Smooth muscle cell (in vitro differentiated cells): ENCODE measurements at regions not wholly inside any gene's neighbourhood (a gene's known extent, or its start where the extent isn't known, plus 50 kb on each side); places are given as distances from the start of the nearest gene placed in this dataset.

Source experiments
- DNase-seq: peaks from one replicate; lab custom pipeline; 2025; ENCODE audit not compliant: unreplicated experiment; lab: John Stamatoyannopoulos, UW
- H2AFZ ChIP-seq: fragments of 200-600 bp; sonication (generic); 2 replicates; pipeline ENCODE4 v1.6.0; 2016; ENCODE audit warnings: antibody characterized with exemption, low read depth, mild to moderate bottlenecking
- H3F3A ChIP-seq: fragments of 200-600 bp; sonication (generic); 2 replicates; pipeline ENCODE4 v1.6.0; 2017; ENCODE audit warnings: antibody characterized with exemption, low read depth
- H3K27ac ChIP-seq: fragments of 200-600 bp; sonication (generic); 2 replicates; pipeline ENCODE4 v1.5.1; 2016; ENCODE audit warnings: low read depth, mild to moderate bottlenecking
- H3K27me3 ChIP-seq: fragments of 200-600 bp; sonication (generic); 2 replicates; pipeline ENCODE4 v1.6.1; 2016; ENCODE audit warnings: low read depth, mild to moderate bottlenecking
- H3K36me3 ChIP-seq: fragments of 200-600 bp; sonication (generic); 2 replicates; pipeline ENCODE4 v1.5.1; 2016; ENCODE audit warnings: low read depth
- H3K4me1 ChIP-seq: fragments of 200-600 bp; sonication (generic); 2 replicates; pipeline ENCODE4 v1.5.1; 2016; ENCODE audit warnings: low read depth
- H3K4me2 ChIP-seq: fragments of 200-600 bp; sonication (generic); 2 replicates; pipeline ENCODE4 v1.6.0; 2016; ENCODE audit warnings: mild to moderate bottlenecking
- H3K4me3 ChIP-seq: fragments of 200-600 bp; sonication (generic); 2 replicates; pipeline ENCODE4 v1.5.1; 2016; ENCODE audit warnings: mild to moderate bottlenecking
- H3K79me2 ChIP-seq: fragments of 200-600 bp; sonication (generic); 2 replicates; pipeline ENCODE4 v1.6.0; 2016; ENCODE audit warnings: low read depth, mild to moderate bottlenecking
- H3K9ac ChIP-seq: fragments of 200-600 bp; sonication (generic); 2 replicates; pipeline ENCODE4 v1.6.0; 2016; ENCODE audit warnings: low read depth
- H3K9me3 ChIP-seq: fragments of 200-600 bp; sonication (generic); replicated peaks from 2 replicates; pipeline ENCODE4 v1.5.1; 2016; ENCODE audit warnings: low read depth
- H4K20me1 ChIP-seq: fragments of 200-600 bp; sonication (generic); 2 replicates; pipeline ENCODE4 v1.6.0; 2016; ENCODE audit warnings: low read depth
- WGBS: methylation state at CpG from one replicate; pipeline ENCODE4 v1.1.7; 2016; ENCODE audit warnings: low lambda C conversion rate; 5-methylcytosine and 5-hydroxymethylcytosine counted together
- TF ChIP-seq, protein P1 (sequence below): fragments of 200-600 bp; sonication (generic); IDR thresholded peaks from 2 replicates; pipeline ENCODE4 v1.5.1; 2017; ENCODE audit warnings: borderline replicate concordance, mild to moderate bottlenecking, antibody characterized with exemption; ENCODE audit not compliant: insufficient read depth, poor library complexity, severe bottlenecking

- H3K27ac ChIP-seq: no peak overlapping the region
These were observed 63.0 kb upstream of the IGLL5 start for GRCh38 chr22:22824340-22825212.

GRCh38 chr22:22825213-22825593 lies 62.4 kb upstream of the IGLL5 start:
- Histone ChIP-seq H3K9ac (no peak overlapping the region), H3K79me2 (no peaks in the 10 kb centered on the region), H3K4me3 (no peak overlapping the region), H3K27me3 (peaks cover 52% of the 10 kb centered on the region), H3K27ac (no peak overlapping the region), H3K4me1 (no peaks in the 10 kb centered on the region), H2AFZ (no peak overlapping the region), H3K9me3 (no peaks in the 10 kb centered on the region), H3F3A (no peaks in the 10 kb centered on the region), H4K20me1 (no peaks in the 10 kb centered on the region), H3K36me3 (no peaks in the 10 kb centered on the region), H3K4me2 (no peak overlapping the region)
- TF ChIP-seq, protein P1, sequence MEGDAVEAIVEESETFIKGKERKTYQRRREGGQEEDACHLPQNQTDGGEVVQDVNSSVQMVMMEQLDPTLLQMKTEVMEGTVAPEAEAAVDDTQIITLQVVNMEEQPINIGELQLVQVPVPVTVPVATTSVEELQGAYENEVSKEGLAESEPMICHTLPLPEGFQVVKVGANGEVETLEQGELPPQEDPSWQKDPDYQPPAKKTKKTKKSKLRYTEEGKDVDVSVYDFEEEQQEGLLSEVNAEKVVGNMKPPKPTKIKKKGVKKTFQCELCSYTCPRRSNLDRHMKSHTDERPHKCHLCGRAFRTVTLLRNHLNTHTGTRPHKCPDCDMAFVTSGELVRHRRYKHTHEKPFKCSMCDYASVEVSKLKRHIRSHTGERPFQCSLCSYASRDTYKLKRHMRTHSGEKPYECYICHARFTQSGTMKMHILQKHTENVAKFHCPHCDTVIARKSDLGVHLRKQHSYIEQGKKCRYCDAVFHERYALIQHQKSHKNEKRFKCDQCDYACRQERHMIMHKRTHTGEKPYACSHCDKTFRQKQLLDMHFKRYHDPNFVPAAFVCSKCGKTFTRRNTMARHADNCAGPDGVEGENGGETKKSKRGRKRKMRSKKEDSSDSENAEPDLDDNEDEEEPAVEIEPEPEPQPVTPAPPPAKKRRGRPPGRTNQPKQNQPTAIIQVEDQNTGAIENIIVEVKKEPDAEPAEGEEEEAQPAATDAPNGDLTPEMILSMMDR: no peak
- WGBS: 78% methylated on average over 2 of the region's 2 CpGs
- DNase-seq: no peak

More at GRCh38 chr22:22824340-22825212, 63.0 kb upstream of the IGLL5 start:
- H3K4me3 ChIP-seq: no peak overlapping the region
- WGBS: 79% methylated on average over 6 of the region's 6 CpGs
- H3K4me1 ChIP-seq: no peaks in the 10 kb centered on the region
- H3K4me2 ChIP-seq: no peak overlapping the region
- no peak overlapping the region for H2AFZ ChIP-seq
- H3K79me2 ChIP-seq: no peaks in the 10 kb centered on the region
- H3K27me3 ChIP-seq: peaks cover 54% of the 10 kb centered on the region
- H3K36me3 ChIP-seq: no peaks in the 10 kb centered on the region
- no peak for DNase-seq
- H4K20me1 ChIP-seq: no peaks in the 10 kb centered on the region
- H3F3A ChIP-seq: no peaks in the 10 kb centered on the region
- no peaks in the 10 kb centered on the region for H3K9me3 ChIP-seq
- no peak overlapping the region for H3K9ac ChIP-seq
- TF ChIP-seq, protein P1: no peak

GRCh38 chr22:22827187-22827939 lies 60.3 kb upstream of the IGLL5 start:
- Histone ChIP-seq H3K9me3 (no peaks in the 10 kb centered on the region), H3K4me2 (no peak overlapping the region), H3K4me1 (no peaks in the 10 kb centered on the region), H3K27me3 (peaks cover 44% of the 10 kb centered on the region), H2AFZ (no peak overlapping the region), H4K20me1 (no peaks in the 10 kb centered on the region), H3F3A (no peaks in the 10 kb centered on the region), H3K36me3 (no peaks in the 10 kb centered on the region), H3K79me2 (no peaks in the 10 kb centered on the region), H3K9ac (no peak overlapping the region), H3K27ac (no peak overlapping the region), H3K4me3 (no peak overlapping the region)
- WGBS: 72% methylated on average over 8 of the region's 8 CpGs
- TF ChIP-seq, protein P1: no peak
- DNase-seq: no peak
